ENCODE measurements at regions not wholly inside any gene's neighbourhood (a gene's known extent, or its start where the extent isn't known, plus 50 kb on each side); places are given as distances from the start of the nearest gene placed in this dataset.

GRCh38 chr2:234352270-234352669 lies 144.6 kb downstream of the ARL4C start:
- TF ChIP-seq CTCF (IDR thresholded peaks at IDR 0.05), result no peak
- no peak for TF ChIP-seq POLR2A (IDR thresholded peaks at IDR 0.05)

Measured in thyroid gland (tissue), 4 donors.